ENCODE measurements at regions not wholly inside any gene's neighbourhood (a gene's known extent, or its start where the extent isn't known, plus 50 kb on each side); places are given as distances from the start of the nearest gene placed in this dataset.

DNA sequence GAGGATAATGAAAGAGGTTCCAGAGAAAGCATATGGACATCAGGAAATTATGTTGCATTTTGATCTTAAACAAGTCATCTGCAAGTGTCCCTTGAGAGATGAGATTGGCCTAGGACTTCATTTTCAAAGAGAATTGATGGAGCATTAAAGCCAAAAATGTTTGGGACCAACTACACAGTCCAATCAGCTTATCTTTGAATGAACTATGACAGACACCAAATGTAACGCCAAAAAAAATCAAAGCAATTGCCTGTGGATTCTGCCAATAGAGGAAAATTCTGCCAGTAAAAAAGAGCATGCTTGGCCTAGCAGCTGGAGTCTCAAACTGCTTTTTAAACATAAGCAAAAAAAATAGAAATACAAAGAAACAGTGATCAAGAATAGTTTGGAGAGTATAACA, 594.5 kb upstream of the CHAC2 start:
- TF ChIP-seq, protein P1, sequence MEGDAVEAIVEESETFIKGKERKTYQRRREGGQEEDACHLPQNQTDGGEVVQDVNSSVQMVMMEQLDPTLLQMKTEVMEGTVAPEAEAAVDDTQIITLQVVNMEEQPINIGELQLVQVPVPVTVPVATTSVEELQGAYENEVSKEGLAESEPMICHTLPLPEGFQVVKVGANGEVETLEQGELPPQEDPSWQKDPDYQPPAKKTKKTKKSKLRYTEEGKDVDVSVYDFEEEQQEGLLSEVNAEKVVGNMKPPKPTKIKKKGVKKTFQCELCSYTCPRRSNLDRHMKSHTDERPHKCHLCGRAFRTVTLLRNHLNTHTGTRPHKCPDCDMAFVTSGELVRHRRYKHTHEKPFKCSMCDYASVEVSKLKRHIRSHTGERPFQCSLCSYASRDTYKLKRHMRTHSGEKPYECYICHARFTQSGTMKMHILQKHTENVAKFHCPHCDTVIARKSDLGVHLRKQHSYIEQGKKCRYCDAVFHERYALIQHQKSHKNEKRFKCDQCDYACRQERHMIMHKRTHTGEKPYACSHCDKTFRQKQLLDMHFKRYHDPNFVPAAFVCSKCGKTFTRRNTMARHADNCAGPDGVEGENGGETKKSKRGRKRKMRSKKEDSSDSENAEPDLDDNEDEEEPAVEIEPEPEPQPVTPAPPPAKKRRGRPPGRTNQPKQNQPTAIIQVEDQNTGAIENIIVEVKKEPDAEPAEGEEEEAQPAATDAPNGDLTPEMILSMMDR (IDR thresholded peaks at IDR 0.05; ENCODE audit: unreplicated experiment), result no peak
- Mint-ChIP-seq H3K27me3 (no peaks in the 10 kb centered on the region), H3K9me3 (ENCODE audit: low read depth) (no peaks in the 10 kb centered on the region), H3K4me3 (ENCODE audit: low read depth) (no peak overlapping the region), H3K4me1 (ENCODE audit: low read depth) (no peaks in the 10 kb centered on the region), H3K36me3 (ENCODE audit: insufficient read depth) (no peaks in the 10 kb centered on the region), H3K27ac (no peak overlapping the region)
- no peak for DNase-seq (ENCODE audit: low spot score, unreplicated experiment)

DNA sequence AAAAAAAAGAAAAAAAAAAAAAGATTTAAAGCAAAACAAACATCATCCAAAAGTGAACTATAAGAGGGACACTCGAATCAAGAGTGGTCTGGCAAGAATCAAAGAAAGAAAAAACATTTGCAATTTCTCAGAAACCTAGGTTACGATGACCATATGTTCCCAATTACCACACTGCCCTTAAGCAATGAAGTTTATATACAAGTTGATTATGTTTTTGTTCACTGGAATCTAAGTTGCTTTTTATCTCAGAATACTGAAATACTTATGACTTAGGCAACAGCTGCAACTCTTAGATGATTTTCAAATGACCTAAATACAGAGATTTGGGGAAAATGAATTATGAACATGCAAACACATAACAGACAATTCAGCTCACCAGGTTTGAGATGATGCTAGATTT, 597.1 kb upstream of the CHAC2 start:
- Mint-ChIP-seq H3K9me3 (ENCODE audit: low read depth) (no peaks in the 10 kb centered on the region), H3K4me3 (ENCODE audit: low read depth) (no peak overlapping the region), H3K27ac (no peak overlapping the region), H3K27me3 (no peaks in the 10 kb centered on the region), H3K4me1 (ENCODE audit: low read depth) (no peaks in the 10 kb centered on the region), H3K36me3 (ENCODE audit: insufficient read depth) (no peaks in the 10 kb centered on the region)
- TF ChIP-seq, protein P1 (IDR thresholded peaks at IDR 0.05; ENCODE audit: unreplicated experiment), result no peak
- DNase-seq (ENCODE audit: low spot score, unreplicated experiment), result no peak

DNA sequence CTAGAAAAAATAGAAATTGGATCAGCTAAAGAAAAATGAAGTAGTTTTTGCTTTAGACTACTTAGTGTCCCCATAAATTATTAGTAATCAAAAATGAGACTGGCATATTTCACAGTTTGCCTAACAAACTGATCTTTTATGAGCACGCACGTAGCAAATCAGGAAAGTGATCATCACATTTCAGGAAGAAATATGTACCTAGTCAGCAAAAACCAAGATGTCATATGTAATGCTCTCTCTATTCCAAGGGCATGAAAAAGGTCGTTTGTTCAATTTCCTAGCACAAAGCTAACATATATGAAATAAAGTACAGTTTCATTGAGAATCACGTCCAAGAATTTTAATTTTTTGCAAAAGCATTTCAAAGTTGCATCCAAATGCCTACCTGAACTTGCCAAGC, 600.4 kb upstream of the CHAC2 start:
- Mint-ChIP-seq H3K9me3 (ENCODE audit: low read depth) (peaks cover 3% of the 10 kb centered on the region), H3K36me3 (ENCODE audit: insufficient read depth) (no peaks in the 10 kb centered on the region), H3K4me3 (ENCODE audit: low read depth) (no peak overlapping the region), H3K27ac (no peak overlapping the region), H3K4me1 (ENCODE audit: low read depth) (no peaks in the 10 kb centered on the region), H3K27me3 (no peaks in the 10 kb centered on the region)
- DNase-seq (ENCODE audit: low spot score, unreplicated experiment), result no peak
- TF ChIP-seq, protein P1 (IDR thresholded peaks at IDR 0.05; ENCODE audit: unreplicated experiment), result no peak

DNA sequence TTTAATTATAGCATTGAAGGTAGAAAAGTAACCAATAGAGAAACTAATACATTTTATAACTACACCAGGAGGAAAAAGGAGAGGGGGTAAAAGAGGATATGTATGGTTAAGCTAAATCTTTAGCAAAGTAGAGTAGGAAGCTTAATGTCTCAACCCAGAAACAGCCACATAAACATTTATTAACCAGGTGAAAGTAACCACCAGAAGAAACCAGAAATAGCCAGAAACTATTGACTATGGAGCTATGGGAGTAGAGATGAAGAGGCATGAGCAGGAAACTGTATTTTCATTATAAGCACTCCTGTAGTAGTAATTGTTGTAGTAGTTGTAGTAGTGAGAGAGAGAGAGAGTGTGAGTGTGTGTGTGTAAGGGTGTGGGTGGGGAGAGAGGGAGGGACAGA, 617.5 kb upstream of the CHAC2 start:
- no peak for DNase-seq (ENCODE audit: low spot score, unreplicated experiment)
- Mint-ChIP-seq H3K36me3 (ENCODE audit: insufficient read depth) (no peaks in the 10 kb centered on the region), H3K4me1 (ENCODE audit: low read depth) (no peaks in the 10 kb centered on the region), H3K4me3 (ENCODE audit: low read depth) (no peak overlapping the region), H3K9me3 (ENCODE audit: low read depth) (peaks cover 4% of the 10 kb centered on the region), H3K27ac (no peak overlapping the region), H3K27me3 (no peaks in the 10 kb centered on the region)
- TF ChIP-seq, protein P1 (IDR thresholded peaks at IDR 0.05; ENCODE audit: unreplicated experiment), result no peak

DNA sequence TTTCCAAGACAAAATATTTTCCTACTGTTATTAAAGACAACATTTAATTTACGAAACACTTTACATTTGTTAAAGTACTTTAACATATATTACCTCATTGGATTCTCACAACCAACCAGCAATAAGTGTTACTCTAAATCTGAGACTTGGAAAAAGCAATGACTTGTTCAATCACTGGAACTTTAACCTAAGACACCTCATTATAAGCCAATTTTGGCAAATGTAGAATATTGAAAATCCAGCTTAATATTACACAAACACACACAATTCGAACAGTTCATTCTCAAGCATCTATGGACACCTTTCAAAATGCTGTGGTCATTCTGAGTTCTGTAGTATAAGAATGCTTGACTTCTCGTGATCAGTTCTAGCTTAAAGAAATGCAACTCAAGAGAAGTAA, 619.4 kb upstream of the CHAC2 start:
- no peak for DNase-seq (ENCODE audit: low spot score, unreplicated experiment)
- Mint-ChIP-seq H3K9me3 (ENCODE audit: low read depth) (peaks cover 4% of the 10 kb centered on the region), H3K36me3 (ENCODE audit: insufficient read depth) (no peaks in the 10 kb centered on the region), H3K4me3 (ENCODE audit: low read depth) (no peak overlapping the region), H3K27ac (no peak overlapping the region), H3K27me3 (no peaks in the 10 kb centered on the region), H3K4me1 (ENCODE audit: low read depth) (no peaks in the 10 kb centered on the region)
- TF ChIP-seq, protein P1 (IDR thresholded peaks at IDR 0.05; ENCODE audit: unreplicated experiment), result no peak

Measured in progenitor cell of endocrine pancreas (in vitro differentiated cells).